Loucy (cell line): ENCODE measurements at regions not wholly inside any gene's neighbourhood (a gene's known extent, or its start where the extent isn't known, plus 50 kb on each side); places are given as distances from the start of the nearest gene placed in this dataset.

Experiments
- H2AFZ ChIP-seq: fragments of 200-600 bp; sonication (generic); 2 replicates; pipeline ENCODE4 v1.6.0; 2016; ENCODE audit warnings: antibody characterized with exemption, mild to moderate bottlenecking, low read length, moderate library complexity
- H3F3A ChIP-seq: fragments of 200-600 bp; 2 replicates; pipeline ENCODE4 v1.6.0; 2016; ENCODE audit warnings: antibody characterized with exemption, low read depth, mild to moderate bottlenecking
- H3K27me3 ChIP-seq: fragments of 200-600 bp; sonication (generic); 2 replicates; pipeline ENCODE4 v1.6.1; 2014; ENCODE audit warnings: low read length, mild to moderate bottlenecking; ENCODE audit not compliant: insufficient read depth, poor library complexity, severe bottlenecking
- H3K36me3 ChIP-seq: fragments of 200-600 bp; sonication (generic); 2 replicates; pipeline ENCODE4 v1.6.1; 2016; ENCODE audit warnings: low read length; ENCODE audit not compliant: insufficient read depth
- H3K4me1 ChIP-seq: fragments of 200-600 bp; sonication (generic); 2 replicates; pipeline ENCODE4 v1.5.1; 2014; ENCODE audit warnings: low read length, mild to moderate bottlenecking; ENCODE audit not compliant: insufficient read depth, poor library complexity, severe bottlenecking
- H3K4me2 ChIP-seq: fragments of 200-600 bp; sonication (generic); 2 replicates; pipeline ENCODE4 v1.6.0; 2014; ENCODE audit warnings: antibody characterized with exemption, low read length, low read depth, mild to moderate bottlenecking; ENCODE audit not compliant: poor library complexity, severe bottlenecking
- H3K4me3 ChIP-seq: fragments of 200-600 bp; sonication (generic); 2 replicates; pipeline ENCODE4 v1.5.1; 2014; ENCODE audit warnings: low read length, mild to moderate bottlenecking, mixed read lengths; ENCODE audit not compliant: poor library complexity, severe bottlenecking
- H3K79me2 ChIP-seq: fragments of 200-600 bp; sonication (generic); 2 replicates; pipeline ENCODE4 v1.6.1; 2014; ENCODE audit warnings: low read length; ENCODE audit not compliant: insufficient read depth
- H3K9ac ChIP-seq: fragments of 200-600 bp; sonication (generic); 2 replicates; pipeline ENCODE4 v1.6.0; 2014; ENCODE audit warnings: mild to moderate bottlenecking, low read depth, low read length, moderate library complexity; ENCODE audit not compliant: poor library complexity, severe bottlenecking
- H3K9me2 ChIP-seq: fragments of 200-600 bp; sonication (generic); replicated peaks from 2 replicates; pipeline ENCODE4 v1.6.1; 2016; ENCODE audit warnings: low read depth, low read length, mixed read lengths
- H3K9me3 ChIP-seq: fragments of 200-600 bp; sonication (generic); 2 replicates; pipeline ENCODE4 v1.6.1; 2014; ENCODE audit warnings: mild to moderate bottlenecking, antibody characterized with exemption, low read length, low read depth; ENCODE audit not compliant: insufficient read depth
- H4K20me1 ChIP-seq: fragments of 200-600 bp; sonication (generic); 2 replicates; pipeline ENCODE4 v1.6.0; 2014; ENCODE audit warnings: antibody characterized with exemption, low read length, mild to moderate bottlenecking; ENCODE audit not compliant: insufficient read depth, poor library complexity, severe bottlenecking
- CTCF ChIP-seq: fragments of 200-600 bp; sonication (generic); conservative IDR thresholded peaks from 2 replicates; pipeline ENCODE4 v1.5.1; 2014; ENCODE audit warnings: mild to moderate bottlenecking, antibody characterized with exemption, low read length
- EZH2phosphoT487 ChIP-seq: fragments of 200-600 bp; IDR thresholded peaks from 2 replicates; pipeline ENCODE4 v1.6.1; 2018; ENCODE audit warnings: antibody characterized with exemption, mild to moderate bottlenecking, moderate library complexity, borderline replicate concordance

GRCh38 chr1:80731241-80731894 lies 1069.4 kb upstream of the ADGRL2 start:
- Histone ChIP-seq H3F3A (no peaks in the 10 kb centered on the region), H2AFZ (no peak overlapping the region), H3K36me3 (no peaks in the 10 kb centered on the region), H3K79me2 (no peaks in the 10 kb centered on the region), H3K4me2 (no peak overlapping the region), H3K9me3 (peaks cover 2% of the 10 kb centered on the region; the same call in 1 of the 2 replicates), H3K9me2 (no peaks in the 10 kb centered on the region), H3K27me3 (no peaks in the 10 kb centered on the region), H3K4me3 (no peak overlapping the region), H4K20me1 (no peaks in the 10 kb centered on the region), H3K4me1 (no peaks in the 10 kb centered on the region), H3K9ac (no peak overlapping the region)
- TF ChIP-seq EZH2phosphoT487 (no peak), CTCF (no peak)

- Histone ChIP-seq H3K9ac (no peak overlapping the region), H3K9me3 (no peaks in the 10 kb centered on the region), H3K9me2 (no peaks in the 10 kb centered on the region), H3K4me2 (no peak overlapping the region), H3K4me3 (no peak overlapping the region), H4K20me1 (no peaks in the 10 kb centered on the region), H3K4me1 (no peaks in the 10 kb centered on the region), H3K27me3 (no peaks in the 10 kb centered on the region), H2AFZ (no peak overlapping the region), H3F3A (no peaks in the 10 kb centered on the region), H3K79me2 (no peaks in the 10 kb centered on the region), H3K36me3 (no peaks in the 10 kb centered on the region)
- no peak for TF ChIP-seq CTCF
- TF ChIP-seq EZH2phosphoT487 = no peak
Observed at GRCh38 chr1:80722611-80723010, 1078.1 kb upstream of the ADGRL2 start.

- Histone ChIP-seq H3K27me3 (no peaks in the 10 kb centered on the region), H3K79me2 (no peaks in the 10 kb centered on the region), H3K36me3 (no peaks in the 10 kb centered on the region), H3K9ac (no peak overlapping the region), H3K9me2 (no peaks in the 10 kb centered on the region), H3K4me3 (no peak overlapping the region), H3K4me1 (no peaks in the 10 kb centered on the region), H2AFZ (no peak overlapping the region), H3F3A (no peaks in the 10 kb centered on the region), H3K9me3 (no peaks in the 10 kb centered on the region), H3K4me2 (no peak overlapping the region), H4K20me1 (no peaks in the 10 kb centered on the region)
- TF ChIP-seq EZH2phosphoT487 (no peak), CTCF (no peak)
Observed at GRCh38 chr1:80706526-80706925, 1094.2 kb upstream of the ADGRL2 start.
